B cell (primary cell): ENCODE measurements at regions not wholly inside any gene's neighbourhood (a gene's known extent, or its start where the extent isn't known, plus 50 kb on each side); places are given as distances from the start of the nearest gene placed in this dataset.

Source experiments
- ATAC-seq: fragments of 200-7000 bp; cut with Tn5 transposase; one replicate; pipeline ENCODE4 v1.10.0; 2021; ENCODE audit warnings: low read depth, mild to moderate bottlenecking, moderate number of reproducible peaks, moderate library complexity
- CTCF ChIA-PET: fragments of 350-600 bp; sonication (Branson Sonifier 250); formaldehyde crosslinking; loops from one replicate; lab custom pipeline; 2021; ENCODE audit warnings: antibody characterized with exemption, inconsistent platforms; lab: Charles Lee
- POLR2A ChIA-PET: fragments of 350-600 bp; sonication (Branson Sonifier 250); formaldehyde crosslinking; loops from one replicate; lab custom pipeline; 2021; ENCODE audit warnings: antibody characterized with exemption; lab: Charles Lee
- DNase-seq: peaks from one replicate; pipeline ENCODE4 v3.0.0; 2013
- H2AFZ ChIP-seq: 2 replicates; pipeline ENCODE4 v1.6.1; 2012; ENCODE audit warnings: mild to moderate bottlenecking, low read depth, low read length; ENCODE audit not compliant: insufficient read depth, poor library complexity, severe bottlenecking
- H3K27ac ChIP-seq, 2 donors: 1 replicate in 1 of 2; 2 replicates in 1 of 2; pipeline ENCODE4 v1.5.1; 2012 to 2013; ENCODE audit warnings: low read length in 2 of 2, mild to moderate bottlenecking in 2 of 2, moderate library complexity in 1 of 2
- H3K27me3 ChIP-seq, 4 experiments: fragments of 200-600 bp in 1 of 4; sonication (generic) in 1 of 4; replicated peaks in 1 of 4; 1 replicate in 2 of 4; 2 replicates in 2 of 4; pipeline versions ENCODE4 v1.6.1 to v1.7.0; 2013 to 2016; ENCODE audit warnings: low read length in 3 of 4, mild to moderate bottlenecking in 2 of 4, mixed read lengths in 1 of 4, moderate library complexity in 1 of 4; ENCODE audit not compliant: insufficient read depth in 4 of 4, control insufficient read depth in 3 of 4; ENCODE audit errors: control extremely low read depth in 1 of 4
- H3K36me3 ChIP-seq, 2 experiments: replicated peaks in 1 of 2; 1 replicate in 1 of 2; 2 replicates in 1 of 2; pipeline versions ENCODE4 v1.6.1 to v1.7.1; 2013; ENCODE audit warnings: low read length in 1 of 2; ENCODE audit not compliant: insufficient read depth in 2 of 2, control insufficient read depth in 1 of 2; ENCODE audit errors: control extremely low read depth in 1 of 2, extremely low read depth in 1 of 2
- H3K4me1 ChIP-seq, 2 donors: fragments of 200-600 bp in 1 of 2; sonication (generic) in 1 of 2; 1 replicate in 1 of 2; 2 replicates in 1 of 2; pipeline versions ENCODE4 v1.5.1 to v1.6.1; 2013 to 2017; ENCODE audit warnings: low read length in 2 of 2; ENCODE audit not compliant: control insufficient read depth in 2 of 2, insufficient read depth in 2 of 2
- H3K4me2 ChIP-seq: replicated peaks from 2 replicates; pipeline ENCODE3; 2012; ENCODE audit warnings: mild to moderate bottlenecking, low read depth, low read length; ENCODE audit not compliant: poor library complexity, severe bottlenecking
- H3K4me3 ChIP-seq, 5 experiments: fragments of 200-600 bp in 1 of 5; sonication (generic) in 1 of 5; 1 replicate in 3 of 5; 2 replicates in 2 of 5; pipeline versions ENCODE4 v1.5.1 to v1.7.0; 2011 to 2016; ENCODE audit warnings: low read length in 4 of 5, mild to moderate bottlenecking in 4 of 5, low read depth in 2 of 5, control low read depth in 1 of 5, moderate library complexity in 1 of 5; ENCODE audit not compliant: insufficient read depth in 1 of 5; ENCODE audit errors: control extremely low read depth in 1 of 5, extremely low read depth in 1 of 5
- H3K79me2 ChIP-seq: fragments of 200-600 bp; sonication (generic); one replicate; pipeline ENCODE4 v1.6.0; 2016; ENCODE audit warnings: low read length; ENCODE audit not compliant: control insufficient read depth, insufficient read depth
- H3K9ac ChIP-seq: fragments of 200-600 bp; sonication (generic); 2 replicates; pipeline ENCODE4 v1.6.1; 2017; ENCODE audit warnings: mild to moderate bottlenecking, low read length, moderate library complexity
- H3K9me3 ChIP-seq, 3 donors: one replicate each; pipeline versions ENCODE4 v1.6.1 to v1.7.1; 2013; ENCODE audit warnings: low read length in 2 of 3; ENCODE audit not compliant: control insufficient read depth in 2 of 3, insufficient read depth in 1 of 3; ENCODE audit errors: control extremely low read depth in 1 of 3
- H4K20me1 ChIP-seq: 2 replicates; pipeline ENCODE4 v1.6.0; 2012; ENCODE audit warnings: mild to moderate bottlenecking, low read length; ENCODE audit not compliant: insufficient read depth, control insufficient read depth, poor library complexity, severe bottlenecking
- H3K27ac Mint-ChIP-seq: one replicate; pipeline ENCODE4 v1.8.0; 2021; ENCODE audit warnings: mixed read lengths
- H3K27me3 Mint-ChIP-seq: one replicate; pipeline ENCODE4 v1.8.0; 2021; ENCODE audit warnings: mixed read lengths
- H3K4me1 Mint-ChIP-seq: one replicate; pipeline ENCODE4 v1.8.0; 2021; ENCODE audit warnings: mixed read lengths
- H3K4me3 Mint-ChIP-seq: one replicate; pipeline ENCODE4 v1.8.0; 2021; ENCODE audit warnings: mixed read lengths
- H3K9me3 Mint-ChIP-seq: one replicate; pipeline ENCODE4 v1.8.0; 2022; ENCODE audit warnings: mixed read lengths; ENCODE audit not compliant: insufficient read depth
- CTCF ChIP-seq: fragments of 200-600 bp; IDR thresholded peaks from one replicate; pipeline ENCODE4 v1.8.0; 2022; ENCODE audit warnings: antibody characterized with exemption, mild to moderate bottlenecking
- EZH2 ChIP-seq: IDR thresholded peaks from 2 replicates; pipeline ENCODE4 v1.6.1; 2012; ENCODE audit warnings: borderline replicate concordance, low read depth, mild to moderate bottlenecking, moderate library complexity, low read length; ENCODE audit not compliant: insufficient read depth, poor library complexity, severe bottlenecking
- WGBS: methylation state at CpG from one replicate; pipeline ENCODE4 v1.1.5; 2013; ENCODE audit warnings: missing lambda C conversion rate; ENCODE audit not compliant: insufficient coverage; 5-methylcytosine and 5-hydroxymethylcytosine counted together
- intact Hi-C: fragments of 100-400 bp; cut with micrococcal nuclease; formaldehyde crosslinking; loops from one replicate; pipeline ENCODE4 v1.10.0; 2022

GRCh38 chr6:134698228-134698627 is 251.7 kb downstream of the ALDH8A1 start:
- H2AFZ ChIP-seq = no peak overlapping the region
- no peak for DNase-seq
- intact Hi-C loops = no loop called here
- CTCF ChIA-PET = interaction anchor here (1.1 kb wide), 1 partner anchor 12 kb away, joined by 4 read pairs; no protein-coding TSS in a partner anchor
- H3K36me3 ChIP-seq = no peaks in the 10 kb centered on the region
- no peak overlapping the region for H3K9ac ChIP-seq
- H4K20me1 ChIP-seq = no peaks in the 10 kb centered on the region
- no peaks in the 10 kb centered on the region for H3K27me3 ChIP-seq
- Mint-ChIP-seq H3K27me3 (peaks cover 10% of the 10 kb centered on the region), H3K9me3 (no peaks in the 10 kb centered on the region), H3K4me1 (no peaks in the 10 kb centered on the region), H3K27ac (no peak overlapping the region), H3K4me3 (no peak overlapping the region)
- H3K4me2 ChIP-seq = no peak overlapping the region
- no peak overlapping the region for H3K27ac ChIP-seq
- ATAC-seq = no peak
- H3K79me2 ChIP-seq = no peaks in the 10 kb centered on the region
- no CpG with 5 or more reads among the region's 1 CpG for WGBS
- no peaks in the 10 kb centered on the region for H3K4me1 ChIP-seq
- TF ChIP-seq CTCF (no peak), EZH2 (no peak)
- no peak overlapping the region for H3K4me3 ChIP-seq
- no peaks in the 10 kb centered on the region for H3K9me3 ChIP-seq
- POLR2A ChIA-PET = no interaction called here

- H3K27ac Mint-ChIP-seq = no peak overlapping the region
- 100% methylated on average over 1 of the region's 3 CpGs for WGBS
Observed at GRCh38 chr6:134692008-134692407, 257.9 kb downstream of the ALDH8A1 start.

More at GRCh38 chr6:134692008-134692407, 257.9 kb downstream of the ALDH8A1 start:
- peaks cover 17% of the 10 kb centered on the region for H3K27me3 Mint-ChIP-seq
- Histone ChIP-seq H3K9ac (no peak overlapping the region), H3K36me3 (no peaks in the 10 kb centered on the region), H3K27ac (no peak overlapping the region), H3K9me3 (no peaks in the 10 kb centered on the region), H3K27me3 (peaks cover 0 to 6% (median 0%) of the 10 kb centered on the region in 4 experiments), H3K4me2 (no peak overlapping the region), H4K20me1 (no peaks in the 10 kb centered on the region), H3K4me1 (no peaks in the 10 kb centered on the region), H3K4me3 (no peak overlapping the region), H3K79me2 (no peaks in the 10 kb centered on the region), H2AFZ (no peak overlapping the region)
- intact Hi-C loops = no loop called here
- H3K9me3 Mint-ChIP-seq = no peaks in the 10 kb centered on the region
- DNase-seq = no peak
- CTCF ChIA-PET = no interaction called here
- no peak for TF ChIP-seq CTCF
- TF ChIP-seq EZH2 = no peak
- no peak for ATAC-seq
- H3K4me1 Mint-ChIP-seq = no peaks in the 10 kb centered on the region
- no peak overlapping the region for H3K4me3 Mint-ChIP-seq
- POLR2A ChIA-PET = no interaction called here
